ENCODE measurements at regions not wholly inside any gene's neighbourhood (a gene's known extent, or its start where the extent isn't known, plus 50 kb on each side); places are given as distances from the start of the nearest gene placed in this dataset.

GRCh38 chr4:126719852-126720251 lies 912.9 kb upstream of the INTU start:
- no peaks in the 10 kb centered on the region for H3K9me3 ChIP-seq (ENCODE audit: insufficient read depth, low read length)
- H3K27ac ChIP-seq (ENCODE audit: low read length) = no peak overlapping the region
- no peak overlapping the region for H3K9ac ChIP-seq (ENCODE audit: low read length)
- H3K4me1 ChIP-seq (ENCODE audit: low read length) = no peaks in the 10 kb centered on the region
- no peaks in the 10 kb centered on the region for H4K20me1 ChIP-seq (ENCODE audit: insufficient read depth, low read length)
- no peak overlapping the region for H2AFZ ChIP-seq (ENCODE audit: low read depth, low read length)
- H3K4me2 ChIP-seq (ENCODE audit: low read length) = no peak overlapping the region
- no peaks in the 10 kb centered on the region for H3K79me2 ChIP-seq (ENCODE audit: low read length)
- H3K4me3 ChIP-seq (ENCODE audit: low read length) = no peak overlapping the region
- no peaks in the 10 kb centered on the region for H3K27me3 ChIP-seq (ENCODE audit: low read depth, low read length)
- TF ChIP-seq CTCF (IDR thresholded peaks at IDR 0.05; ENCODE audit: low read depth, low read length) (no peak), EZH2phosphoT487 (IDR thresholded peaks at IDR 0.05; ENCODE audit: low read depth) (no peak)
- H3K36me3 ChIP-seq (replicated peaks; ENCODE audit: low read depth, low read length) = no peaks in the 10 kb centered on the region

- no peaks in the 10 kb centered on the region for H3K4me1 ChIP-seq (ENCODE audit: low read length)
- no peak overlapping the region for H2AFZ ChIP-seq (ENCODE audit: low read depth, low read length)
- H3K27ac ChIP-seq (ENCODE audit: low read length) = no peak overlapping the region
- H3K27me3 ChIP-seq (ENCODE audit: low read depth, low read length) = no peaks in the 10 kb centered on the region
- no peaks in the 10 kb centered on the region for H4K20me1 ChIP-seq (ENCODE audit: insufficient read depth, low read length)
- TF ChIP-seq EZH2phosphoT487 (IDR thresholded peaks at IDR 0.05; ENCODE audit: low read depth) (no peak), CTCF (IDR thresholded peaks at IDR 0.05; ENCODE audit: low read depth, low read length) (no peak)
- H3K4me3 ChIP-seq (ENCODE audit: low read length) = no peak overlapping the region
- H3K9me3 ChIP-seq (ENCODE audit: insufficient read depth, low read length) = no peaks in the 10 kb centered on the region
- no peaks in the 10 kb centered on the region for H3K79me2 ChIP-seq (ENCODE audit: low read length)
- H3K9ac ChIP-seq (ENCODE audit: low read length) = no peak overlapping the region
- no peak overlapping the region for H3K4me2 ChIP-seq (ENCODE audit: low read length)
- no peaks in the 10 kb centered on the region for H3K36me3 ChIP-seq (replicated peaks; ENCODE audit: low read depth, low read length)
Measured at GRCh38 chr4:126725906-126726305, 906.9 kb upstream of the INTU start.

- no peaks in the 10 kb centered on the region for H4K20me1 ChIP-seq (ENCODE audit: insufficient read depth, low read length)
- H3K4me2 ChIP-seq (ENCODE audit: low read length) = no peak overlapping the region
- H3K9ac ChIP-seq (ENCODE audit: low read length) = no peak overlapping the region
- no peak overlapping the region for H3K27ac ChIP-seq (ENCODE audit: low read length)
- H3K27me3 ChIP-seq (ENCODE audit: low read depth, low read length) = no peaks in the 10 kb centered on the region
- no peaks in the 10 kb centered on the region for H3K4me1 ChIP-seq (ENCODE audit: low read length)
- H3K79me2 ChIP-seq (ENCODE audit: low read length) = no peaks in the 10 kb centered on the region
- no peaks in the 10 kb centered on the region for H3K9me3 ChIP-seq (ENCODE audit: insufficient read depth, low read length)
- no peak overlapping the region for H2AFZ ChIP-seq (ENCODE audit: low read depth, low read length)
- no peak for TF ChIP-seq CTCF (IDR thresholded peaks at IDR 0.05; ENCODE audit: low read depth, low read length)
- TF ChIP-seq EZH2phosphoT487 (IDR thresholded peaks at IDR 0.05; ENCODE audit: low read depth) = no peak
- no peaks in the 10 kb centered on the region for H3K36me3 ChIP-seq (replicated peaks; ENCODE audit: low read depth, low read length)
- H3K4me3 ChIP-seq (ENCODE audit: low read length) = no peak overlapping the region
Measured at GRCh38 chr4:126727461-126727860, 905.3 kb upstream of the INTU start.

- no peaks in the 10 kb centered on the region for H4K20me1 ChIP-seq (ENCODE audit: insufficient read depth, low read length)
- no peaks in the 10 kb centered on the region for H3K36me3 ChIP-seq (replicated peaks; ENCODE audit: low read depth, low read length)
- no peak overlapping the region for H3K4me3 ChIP-seq (ENCODE audit: low read length)
- no peaks in the 10 kb centered on the region for H3K79me2 ChIP-seq (ENCODE audit: low read length)
- no peak overlapping the region for H3K9ac ChIP-seq (ENCODE audit: low read length)
- H2AFZ ChIP-seq (ENCODE audit: low read depth, low read length) = no peak overlapping the region
- no peaks in the 10 kb centered on the region for H3K4me1 ChIP-seq (ENCODE audit: low read length)
- no peak overlapping the region for H3K4me2 ChIP-seq (ENCODE audit: low read length)
- TF ChIP-seq EZH2phosphoT487 (IDR thresholded peaks at IDR 0.05; ENCODE audit: low read depth) (no peak), CTCF (IDR thresholded peaks at IDR 0.05; ENCODE audit: low read depth, low read length) (no peak)
- no peaks in the 10 kb centered on the region for H3K9me3 ChIP-seq (ENCODE audit: insufficient read depth, low read length)
- H3K27me3 ChIP-seq (ENCODE audit: low read depth, low read length) = no peaks in the 10 kb centered on the region
- no peak overlapping the region for H3K27ac ChIP-seq (ENCODE audit: low read length)
Measured at GRCh38 chr4:126731062-126731461, 901.7 kb upstream of the INTU start.
